GM12874 (cell line): ENCODE measurements at regions not wholly inside any gene's neighbourhood (a gene's known extent, or its start where the extent isn't known, plus 50 kb on each side); places are given as distances from the start of the nearest gene placed in this dataset.

Experiments
- CTCF ChIP-seq: IDR thresholded peaks from 2 replicates; pipeline ENCODE4 v1.5.1; 2011; ENCODE audit warnings: low read depth, mild to moderate bottlenecking, control low read depth, low read length, moderate library complexity; ENCODE audit not compliant: insufficient read depth

- TF ChIP-seq CTCF: no peak
These were observed 1999.4 kb upstream of the AGA start for GRCh38 chr4:179441596-179441995.

GRCh38 chr4:179447308-179447707 lies 2005.1 kb upstream of the AGA start:
- no peak for TF ChIP-seq CTCF

GRCh38 chr4:179465131-179465797 lies 2023.0 kb upstream of the AGA start:
- TF ChIP-seq CTCF: no peak

- no peak for TF ChIP-seq CTCF
These were observed 2025.6 kb upstream of the AGA start for GRCh38 chr4:179467878-179468277.

GRCh38 chr4:179472164-179472563 lies 2029.9 kb upstream of the AGA start:
- no peak for TF ChIP-seq CTCF

GRCh38 chr4:179478608-179479007 lies 2036.4 kb upstream of the AGA start:
- TF ChIP-seq CTCF: no peak

GRCh38 chr4:179485781-179486180 lies 2043.5 kb upstream of the AGA start:
- TF ChIP-seq CTCF: no peak
